ENCODE measurements at regions not wholly inside any gene's neighbourhood (a gene's known extent, or its start where the extent isn't known, plus 50 kb on each side); places are given as distances from the start of the nearest gene placed in this dataset.
A peak's percentile ranks its signal among the peaks of the same experiment; 100 is the strongest.

DNA sequence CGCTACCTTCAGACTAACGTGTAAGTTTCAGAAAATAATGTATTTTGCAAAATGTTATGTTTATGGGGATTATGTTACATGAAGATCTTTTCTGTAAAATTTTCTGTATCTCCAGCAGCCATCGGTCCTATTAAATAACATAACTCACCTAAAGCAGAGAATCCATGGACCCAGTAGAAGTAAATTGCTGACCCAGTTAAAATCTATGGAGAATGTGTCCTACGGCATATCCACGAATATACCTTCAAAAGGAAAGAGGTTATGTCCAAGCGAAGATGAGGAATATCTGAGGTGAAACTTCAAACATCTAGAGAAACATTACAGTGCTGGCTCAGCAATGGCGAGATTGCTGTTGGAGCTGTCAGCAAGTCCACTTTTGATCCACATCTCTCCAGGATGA, 492.2 kb upstream of the ADAMTS16 start:
- no peak for TF ChIP-seq JUND (IDR thresholded peaks at IDR 0.05; ENCODE audit: low read depth)
- no peak for DNase-seq (ENCODE audit: low read depth in 1 of 2, low spot score in 1 of 2)
- in situ Hi-C loops (cut with HindIII; ENCODE audit: low pct_unique_long_range_greater_than_20kb, low sequenced_read_pairs): no loop called here

GRCh38 chr5:4651806-4652565, 488.1 kb upstream of the ADAMTS16 start:
- no peak for DNase-seq (ENCODE audit: low read depth in 1 of 2, low spot score in 1 of 2)
- no peak for TF ChIP-seq JUND (IDR thresholded peaks at IDR 0.05; ENCODE audit: low read depth)
- in situ Hi-C loops (cut with HindIII; ENCODE audit: low pct_unique_long_range_greater_than_20kb, low sequenced_read_pairs): no loop called here

GRCh38 chr5:4653475-4653874, 486.7 kb upstream of the ADAMTS16 start:
- no peak for TF ChIP-seq JUND (IDR thresholded peaks at IDR 0.05; ENCODE audit: low read depth)
- in situ Hi-C loops (cut with HindIII; ENCODE audit: low pct_unique_long_range_greater_than_20kb, low sequenced_read_pairs): no loop called here
- no peak for DNase-seq (ENCODE audit: low read depth in 1 of 2, low spot score in 1 of 2)

DNA sequence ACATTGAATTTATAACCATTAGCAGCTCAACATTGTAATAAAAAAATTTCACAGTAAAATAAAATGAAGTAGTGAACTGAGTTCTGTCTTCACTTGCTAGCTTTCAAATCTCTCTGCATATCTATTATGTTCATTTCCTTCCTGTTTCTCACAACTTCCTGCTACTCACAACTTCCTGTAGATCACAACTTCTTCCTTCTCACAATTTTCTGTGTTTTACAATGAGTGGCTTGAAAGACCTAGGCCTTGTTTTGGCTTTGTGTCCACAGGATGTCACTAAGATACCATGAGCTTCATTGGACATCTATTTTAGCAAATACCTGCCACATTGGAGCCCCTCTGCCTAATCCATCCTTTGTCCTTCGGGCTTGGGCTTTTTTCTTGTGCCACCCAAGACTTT, 480.3 kb upstream of the ADAMTS16 start:
- DNase-seq (ENCODE audit: low read depth in 1 of 2, low spot score in 1 of 2): no peak
- no peak for TF ChIP-seq JUND (IDR thresholded peaks at IDR 0.05; ENCODE audit: low read depth)
- in situ Hi-C loops (cut with HindIII; ENCODE audit: low pct_unique_long_range_greater_than_20kb, low sequenced_read_pairs): no loop called here

DNA sequence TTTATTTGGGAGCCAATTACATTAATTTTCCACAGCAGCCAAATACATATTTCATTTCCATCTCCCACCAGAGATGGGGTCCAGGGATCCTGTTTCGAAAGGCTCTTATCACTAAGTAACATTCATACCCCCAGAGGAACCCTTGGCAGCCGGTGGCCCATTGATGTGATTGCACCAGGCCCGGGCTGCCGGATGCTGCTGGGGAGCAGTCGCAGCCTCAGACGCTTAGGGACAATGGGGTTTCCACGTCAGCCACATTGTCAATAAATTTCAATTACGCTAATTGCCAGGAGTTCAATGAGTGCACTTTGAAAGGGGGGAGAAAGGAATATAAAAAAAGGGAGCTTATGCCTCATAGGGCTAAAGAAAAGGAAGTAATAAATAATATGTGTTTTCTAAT, 478.8 kb upstream of the ADAMTS16 start:
- no peak for TF ChIP-seq JUND (IDR thresholded peaks at IDR 0.05; ENCODE audit: low read depth)
- no peak for DNase-seq (ENCODE audit: low read depth in 1 of 2, low spot score in 1 of 2)
- in situ Hi-C loops (cut with HindIII; ENCODE audit: low pct_unique_long_range_greater_than_20kb, low sequenced_read_pairs): no loop called here

- TF ChIP-seq JUND (IDR thresholded peaks at IDR 0.05; ENCODE audit: low read depth): no peak
- in situ Hi-C loops (cut with HindIII; ENCODE audit: low pct_unique_long_range_greater_than_20kb, low sequenced_read_pairs): no loop called here
- no peak for DNase-seq (ENCODE audit: low read depth in 1 of 2, low spot score in 1 of 2)
Measured at GRCh38 chr5:4661836-4662235, 478.3 kb upstream of the ADAMTS16 start.

DNA sequence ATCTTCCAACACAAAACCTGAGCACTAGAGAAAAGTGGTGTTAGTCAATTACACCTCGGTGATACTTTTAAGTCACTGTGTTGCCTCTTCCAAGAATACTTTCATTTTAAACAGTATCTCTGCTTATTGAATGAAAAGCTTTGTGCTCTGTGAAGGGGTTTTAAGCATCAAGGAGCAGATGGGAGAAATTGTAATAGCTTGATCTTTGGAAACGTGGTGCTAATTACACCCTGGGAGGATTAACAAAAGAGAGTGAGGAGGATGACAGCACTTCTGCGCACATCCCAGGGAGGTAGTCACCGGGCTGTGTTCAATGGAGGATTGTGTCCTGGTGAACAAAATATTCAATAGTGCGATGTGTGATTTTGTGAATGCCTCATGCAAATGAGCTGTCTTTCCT, 477.4 kb upstream of the ADAMTS16 start:
- DNase-seq (ENCODE audit: low read depth in 1 of 2, low spot score in 1 of 2): no peak
- in situ Hi-C loops (cut with HindIII; ENCODE audit: low pct_unique_long_range_greater_than_20kb, low sequenced_read_pairs): no loop called here
- no peak for TF ChIP-seq JUND (IDR thresholded peaks at IDR 0.05; ENCODE audit: low read depth)

DNA sequence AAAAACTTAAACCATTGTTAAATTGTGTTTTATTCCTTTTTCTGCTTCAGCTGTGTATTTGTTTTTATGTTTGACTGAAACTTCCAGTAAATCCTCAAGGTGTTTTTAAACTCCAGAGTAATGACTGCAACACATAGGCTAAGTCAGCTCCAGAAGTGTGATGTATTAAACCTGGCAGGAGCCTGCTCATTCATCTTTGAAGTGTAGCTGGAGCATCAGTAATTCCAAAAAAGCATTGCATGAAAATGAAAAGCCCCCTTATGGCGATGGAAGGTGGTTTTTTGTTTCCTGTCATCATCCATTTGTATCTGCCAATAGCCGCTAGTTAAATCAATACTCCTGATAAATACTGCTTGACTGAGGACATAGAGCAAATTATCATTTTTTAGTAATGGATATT, 474.2 kb upstream of the ADAMTS16 start:
- TF ChIP-seq JUND (IDR thresholded peaks at IDR 0.05; ENCODE audit: low read depth): no peak
- in situ Hi-C loops (cut with HindIII; ENCODE audit: low pct_unique_long_range_greater_than_20kb, low sequenced_read_pairs): no loop called here
- no peak for DNase-seq (ENCODE audit: low read depth in 1 of 2, low spot score in 1 of 2)

GRCh38 chr5:4674166-4674565, 466.0 kb upstream of the ADAMTS16 start:
- no peak for DNase-seq (ENCODE audit: low read depth in 1 of 2, low spot score in 1 of 2)
- in situ Hi-C loops (cut with HindIII; ENCODE audit: low pct_unique_long_range_greater_than_20kb, low sequenced_read_pairs): no loop called here
- no peak for TF ChIP-seq JUND (IDR thresholded peaks at IDR 0.05; ENCODE audit: low read depth)

- no peak for TF ChIP-seq JUND (IDR thresholded peaks at IDR 0.05; ENCODE audit: low read depth)
- no peak for DNase-seq (ENCODE audit: low read depth in 1 of 2, low spot score in 1 of 2)
- in situ Hi-C loops (cut with HindIII; ENCODE audit: low pct_unique_long_range_greater_than_20kb, low sequenced_read_pairs): no loop called here
Measured at GRCh38 chr5:4676934-4677333, 463.2 kb upstream of the ADAMTS16 start.

GRCh38 chr5:4684946-4685345, 455.2 kb upstream of the ADAMTS16 start:
- no peak for TF ChIP-seq JUND (IDR thresholded peaks at IDR 0.05; ENCODE audit: low read depth)
- DNase-seq (ENCODE audit: low read depth in 1 of 2, low spot score in 1 of 2): no peak
- in situ Hi-C loops (cut with HindIII; ENCODE audit: low pct_unique_long_range_greater_than_20kb, low sequenced_read_pairs): no loop called here

GRCh38 chr5:4698596-4698995, 441.5 kb upstream of the ADAMTS16 start:
- in situ Hi-C loops (cut with HindIII; ENCODE audit: low pct_unique_long_range_greater_than_20kb, low sequenced_read_pairs): no loop called here
- no peak for DNase-seq (ENCODE audit: low read depth in 1 of 2, low spot score in 1 of 2)
- no peak for TF ChIP-seq JUND (IDR thresholded peaks at IDR 0.05; ENCODE audit: low read depth)

DNA sequence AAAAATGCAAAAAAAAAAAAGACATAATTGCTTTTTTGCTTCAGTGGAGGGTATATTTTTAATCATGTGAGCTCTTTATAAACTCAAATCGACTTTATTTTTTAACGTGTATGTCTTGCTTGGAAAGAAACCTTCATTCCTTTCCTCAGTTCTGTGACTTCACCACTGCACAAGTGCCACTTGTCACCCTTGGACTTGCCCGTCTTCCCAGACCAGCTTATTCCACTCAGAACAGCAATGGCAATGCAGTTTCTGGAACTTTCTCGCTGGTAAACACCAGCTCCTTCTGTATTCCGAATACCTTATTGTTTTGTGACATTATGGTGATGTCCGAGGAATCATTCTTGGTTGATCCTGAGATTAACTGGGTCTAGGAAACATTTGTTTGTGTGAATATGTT, 440.5 kb upstream of the ADAMTS16 start:
- no peak for TF ChIP-seq JUND (IDR thresholded peaks at IDR 0.05; ENCODE audit: low read depth)
- no peak for DNase-seq (ENCODE audit: low read depth in 1 of 2, low spot score in 1 of 2)
- in situ Hi-C loops (cut with HindIII; ENCODE audit: low pct_unique_long_range_greater_than_20kb, low sequenced_read_pairs): no loop called here

- in situ Hi-C loops (cut with HindIII; ENCODE audit: low pct_unique_long_range_greater_than_20kb, low sequenced_read_pairs): no loop called here
- peak; percentile 15 to 66 for DNase-seq (ENCODE audit: low read depth in 1 of 2, low spot score in 1 of 2)
- no peak; the same call in 1 of the 2 replicates for TF ChIP-seq JUND (IDR thresholded peaks at IDR 0.05; ENCODE audit: low read depth)
Measured at GRCh38 chr5:4700069-4700468, 440.1 kb upstream of the ADAMTS16 start.
